Right ventricle myocardium inferior (tissue), 1 donor: ENCODE measurements at regions not wholly inside any gene's neighbourhood (a gene's known extent, or its start where the extent isn't known, plus 50 kb on each side); places are given as distances from the start of the nearest gene placed in this dataset.
"Not testable (repeated sequence)": the region's sequence is repeated elsewhere in the genome, so short reads cannot be mapped to it uniquely, and the experiment has no call there.

Source experiments
- ATAC-seq: fragments of 200-7000 bp; cut with Tn5 transposase; one replicate; pipeline ENCODE4 v1.9.1; 2020; ENCODE audit warnings: mild to moderate bottlenecking, moderate library complexity
- DNase-seq: peaks from one replicate; pipeline ENCODE4 v3.0.0; 2021; ENCODE audit errors: missing footprints
- intact Hi-C: fragments of 100-400 bp; cut with DNase I; formaldehyde crosslinking; loops from one replicate; pipeline ENCODE4 v1.11.0; 2022
- donor health status: DM: no; HTN: yes; CAD: no; lungs with severe emphysema.

- ATAC-seq, result peak; percentile 71
- intact Hi-C loops, result loop anchor here (5.0 kb wide), 1 partner anchor 159 kb away; no protein-coding TSS in a partner anchor
Observed at GRCh38 chr5:107058235-107058634, 612.5 kb downstream of the EFNA5 start.

GRCh38 chr5:107056278-107056677, 614.5 kb downstream of the EFNA5 start:
- DNase-seq (no peak), ATAC-seq (no peak)
- intact Hi-C loops, result loop anchor here (5.0 kb wide), 1 partner anchor 161 kb away; no protein-coding TSS in a partner anchor

More at GRCh38 chr5:107058235-107058634, 612.5 kb downstream of the EFNA5 start:
- DNase-seq, result no peak

GRCh38 chr5:107047048-107047447, 623.7 kb downstream of the EFNA5 start:
- intact Hi-C loops, result no loop called here
- DNase-seq, result no peak
- ATAC-seq, result no peak

GRCh38 chr5:107043665-107044064, 627.1 kb downstream of the EFNA5 start:
- ATAC-seq (peak; percentile 52), DNase-seq (no peak)
- intact Hi-C loops, result no loop called here

GRCh38 chr5:107040907-107041306, 629.8 kb downstream of the EFNA5 start:
- intact Hi-C loops, result no loop called here
- no peak for DNase-seq

GRCh38 chr5:107032629-107033028, 638.1 kb downstream of the EFNA5 start:
- DNase-seq, result no peak
- intact Hi-C loops, result no loop called here
- no peak for ATAC-seq

More at GRCh38 chr5:107040907-107041306, 629.8 kb downstream of the EFNA5 start:
- ATAC-seq, result no peak

- intact Hi-C loops, result no loop called here
- DNase-seq, result no peak
- ATAC-seq, result no peak
Observed at GRCh38 chr5:107028938-107029337, 641.8 kb downstream of the EFNA5 start.

- intact Hi-C loops, result no loop called here
- DNase-seq, result no peak
- ATAC-seq, result no peak
Observed at GRCh38 chr5:107025712-107026497, 644.8 kb downstream of the EFNA5 start.

GRCh38 chr5:107023732-107024131, 647.0 kb downstream of the EFNA5 start:
- intact Hi-C loops, result no loop called here
- ATAC-seq (no peak), DNase-seq (no peak)

GRCh38 chr5:107021575-107021974, 649.2 kb downstream of the EFNA5 start:
- no peak for DNase-seq
- intact Hi-C loops, result no loop called here
- no peak for ATAC-seq

- ATAC-seq (no peak), DNase-seq (no peak)
- intact Hi-C loops, result no loop called here
Observed at GRCh38 chr5:107020626-107021025, 650.1 kb downstream of the EFNA5 start.

- ATAC-seq (no peak), DNase-seq (no peak)
- intact Hi-C loops, result no loop called here
Observed at GRCh38 chr5:107017616-107018015, 653.1 kb downstream of the EFNA5 start.

- intact Hi-C loops, result no loop called here
- no peak for ATAC-seq
- no peak for DNase-seq
Observed at GRCh38 chr5:107012371-107012770, 658.4 kb downstream of the EFNA5 start.

GRCh38 chr5:107011605-107012004, 659.1 kb downstream of the EFNA5 start:
- no peak for DNase-seq
- ATAC-seq, result no peak
- intact Hi-C loops, result no loop called here

- intact Hi-C loops, result no loop called here
- no peak for DNase-seq
- no peak for ATAC-seq
Observed at GRCh38 chr5:107010060-107010459, 660.7 kb downstream of the EFNA5 start.

- intact Hi-C loops, result no loop called here
- DNase-seq (no peak), ATAC-seq (no peak)
Observed at GRCh38 chr5:107005653-107006052, 665.1 kb downstream of the EFNA5 start.

- no peak for DNase-seq
- intact Hi-C loops, result no loop called here
- no peak for ATAC-seq
Observed at GRCh38 chr5:107005161-107005560, 665.6 kb downstream of the EFNA5 start.

- DNase-seq (no peak), ATAC-seq (no peak)
- intact Hi-C loops, result no loop called here
Observed at GRCh38 chr5:107002115-107002514, 668.6 kb downstream of the EFNA5 start.

- DNase-seq, intact Hi-C loops, ATAC-seq: not testable (repeated sequence)
Observed at GRCh38 chr5:106999506-106999905, 671.2 kb downstream of the EFNA5 start.

GRCh38 chr5:106986006-106986405, 684.7 kb downstream of the EFNA5 start:
- intact Hi-C loops, result no loop called here
- DNase-seq (no peak), ATAC-seq (no peak)

- DNase-seq (no peak), ATAC-seq (no peak)
- intact Hi-C loops, result no loop called here
Observed at GRCh38 chr5:106985174-106985573, 685.6 kb downstream of the EFNA5 start.
